ENCODE measurements at regions not wholly inside any gene's neighbourhood (a gene's known extent, or its start where the extent isn't known, plus 50 kb on each side); places are given as distances from the start of the nearest gene placed in this dataset.

DNA sequence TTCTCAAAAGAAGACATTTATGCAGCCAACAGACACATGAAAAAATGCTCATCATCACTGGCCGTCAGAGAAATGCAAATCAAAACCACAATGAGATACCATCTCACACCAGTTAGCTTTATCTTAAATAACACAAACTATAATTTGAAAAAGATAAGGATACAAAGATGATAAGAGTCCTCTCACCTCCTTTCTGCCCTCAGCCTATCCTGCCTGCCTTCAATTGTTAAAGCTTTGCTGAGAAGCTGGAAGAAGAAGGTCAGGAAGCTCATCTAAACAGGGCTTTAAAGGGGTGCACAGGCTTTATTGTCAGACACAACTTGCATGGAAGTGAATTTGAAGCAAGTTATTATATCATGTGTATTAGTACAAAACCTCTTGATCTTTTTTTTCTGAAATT lies 676.3 kb upstream of the GOT2 start:
- Mint-ChIP-seq H3K27ac (no peak overlapping the region), H3K36me3 (ENCODE audit: low read depth) (no peaks in the 10 kb centered on the region), H3K9me3 (peaks cover 7% of the 10 kb centered on the region), H3K27me3 (ENCODE audit: low read depth) (peaks cover 5% of the 10 kb centered on the region), H3K4me3 (no peak overlapping the region), H3K4me1 (peaks cover 5% of the 10 kb centered on the region)
- TF ChIP-seq, protein P1, sequence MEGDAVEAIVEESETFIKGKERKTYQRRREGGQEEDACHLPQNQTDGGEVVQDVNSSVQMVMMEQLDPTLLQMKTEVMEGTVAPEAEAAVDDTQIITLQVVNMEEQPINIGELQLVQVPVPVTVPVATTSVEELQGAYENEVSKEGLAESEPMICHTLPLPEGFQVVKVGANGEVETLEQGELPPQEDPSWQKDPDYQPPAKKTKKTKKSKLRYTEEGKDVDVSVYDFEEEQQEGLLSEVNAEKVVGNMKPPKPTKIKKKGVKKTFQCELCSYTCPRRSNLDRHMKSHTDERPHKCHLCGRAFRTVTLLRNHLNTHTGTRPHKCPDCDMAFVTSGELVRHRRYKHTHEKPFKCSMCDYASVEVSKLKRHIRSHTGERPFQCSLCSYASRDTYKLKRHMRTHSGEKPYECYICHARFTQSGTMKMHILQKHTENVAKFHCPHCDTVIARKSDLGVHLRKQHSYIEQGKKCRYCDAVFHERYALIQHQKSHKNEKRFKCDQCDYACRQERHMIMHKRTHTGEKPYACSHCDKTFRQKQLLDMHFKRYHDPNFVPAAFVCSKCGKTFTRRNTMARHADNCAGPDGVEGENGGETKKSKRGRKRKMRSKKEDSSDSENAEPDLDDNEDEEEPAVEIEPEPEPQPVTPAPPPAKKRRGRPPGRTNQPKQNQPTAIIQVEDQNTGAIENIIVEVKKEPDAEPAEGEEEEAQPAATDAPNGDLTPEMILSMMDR (IDR thresholded peaks at IDR 0.05; ENCODE audit: unreplicated experiment in 3 of 3): no peak

DNA sequence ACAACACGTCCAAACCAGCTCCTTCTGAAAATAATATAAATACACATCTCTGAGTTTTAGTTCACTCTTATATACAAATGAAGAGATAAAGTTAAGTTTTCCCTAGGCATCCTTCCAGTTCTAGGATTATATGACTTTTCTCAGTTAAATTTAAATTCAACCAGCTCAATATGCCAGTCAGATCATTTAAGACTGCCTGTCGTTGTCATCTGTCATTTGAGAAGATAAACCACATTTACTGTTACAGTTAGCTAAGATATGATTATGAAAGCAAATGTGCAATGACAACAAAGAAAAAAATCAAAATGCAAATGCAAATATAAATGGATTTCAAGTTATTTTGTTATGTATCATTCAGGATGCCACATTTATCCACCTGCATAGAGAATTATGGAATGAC lies 671.7 kb upstream of the GOT2 start:
- H3K4me3 Mint-ChIP-seq: no peak overlapping the region
- no peak overlapping the region for H3K27ac Mint-ChIP-seq
- H3K4me1 Mint-ChIP-seq: no peaks in the 10 kb centered on the region
- no peaks in the 10 kb centered on the region for H3K36me3 Mint-ChIP-seq (ENCODE audit: low read depth)
- TF ChIP-seq, protein P1 (IDR thresholded peaks at IDR 0.05; ENCODE audit: unreplicated experiment in 3 of 3): no peak
- peaks cover 3% of the 10 kb centered on the region for H3K27me3 Mint-ChIP-seq (ENCODE audit: low read depth)
- H3K9me3 Mint-ChIP-seq: peaks cover 7% of the 10 kb centered on the region

DNA sequence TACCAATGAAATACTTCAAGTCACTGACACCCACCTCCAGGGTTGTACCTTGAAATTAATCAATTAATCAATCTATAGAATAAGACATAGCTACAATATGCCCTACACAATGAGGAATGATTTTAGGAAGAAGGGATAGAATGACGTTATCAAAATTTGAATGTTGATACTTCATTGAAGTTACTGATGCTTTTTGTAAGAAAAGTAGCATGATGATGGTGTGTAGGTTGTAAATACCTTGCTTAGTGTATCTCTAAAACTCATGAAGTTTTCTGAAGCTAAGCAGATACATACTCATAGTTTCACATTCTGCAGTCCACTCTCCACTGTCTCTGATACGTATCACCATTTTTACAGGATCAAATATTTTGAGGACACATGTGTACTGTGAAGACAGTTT lies 670.4 kb upstream of the GOT2 start:
- H3K27me3 Mint-ChIP-seq (ENCODE audit: low read depth): no peaks in the 10 kb centered on the region
- H3K27ac Mint-ChIP-seq: no peak overlapping the region
- H3K9me3 Mint-ChIP-seq: peaks cover 2% of the 10 kb centered on the region
- TF ChIP-seq, protein P1 (IDR thresholded peaks at IDR 0.05; ENCODE audit: unreplicated experiment in 3 of 3): no peak
- H3K4me3 Mint-ChIP-seq: no peak overlapping the region
- no peaks in the 10 kb centered on the region for H3K36me3 Mint-ChIP-seq (ENCODE audit: low read depth)
- H3K4me1 Mint-ChIP-seq: no peaks in the 10 kb centered on the region

DNA sequence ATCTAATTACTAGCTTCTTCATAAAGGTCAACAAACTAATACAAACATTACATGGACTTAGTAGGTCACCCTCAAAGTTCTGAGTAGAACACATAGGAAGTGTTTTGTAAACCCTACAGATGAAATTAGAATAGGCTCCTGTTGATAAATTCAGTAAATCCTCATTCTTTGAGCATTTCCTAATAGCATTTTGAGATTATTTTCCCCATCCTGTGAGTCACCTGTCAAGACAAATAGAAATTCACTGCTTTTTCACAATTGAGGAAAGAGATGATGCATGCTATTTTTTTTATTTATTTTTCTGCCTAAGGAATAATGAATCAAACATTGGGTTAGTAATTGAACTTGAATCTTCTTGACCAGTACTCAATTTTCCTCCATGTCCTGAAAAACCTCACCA lies 666.7 kb upstream of the GOT2 start:
- no peaks in the 10 kb centered on the region for H3K27me3 Mint-ChIP-seq (ENCODE audit: low read depth)
- TF ChIP-seq, protein P1 (IDR thresholded peaks at IDR 0.05; ENCODE audit: unreplicated experiment in 3 of 3): no peak
- H3K36me3 Mint-ChIP-seq (ENCODE audit: low read depth): no peaks in the 10 kb centered on the region
- H3K9me3 Mint-ChIP-seq: no peaks in the 10 kb centered on the region
- no peaks in the 10 kb centered on the region for H3K4me1 Mint-ChIP-seq
- no peak overlapping the region for H3K4me3 Mint-ChIP-seq
- no peak overlapping the region for H3K27ac Mint-ChIP-seq

DNA sequence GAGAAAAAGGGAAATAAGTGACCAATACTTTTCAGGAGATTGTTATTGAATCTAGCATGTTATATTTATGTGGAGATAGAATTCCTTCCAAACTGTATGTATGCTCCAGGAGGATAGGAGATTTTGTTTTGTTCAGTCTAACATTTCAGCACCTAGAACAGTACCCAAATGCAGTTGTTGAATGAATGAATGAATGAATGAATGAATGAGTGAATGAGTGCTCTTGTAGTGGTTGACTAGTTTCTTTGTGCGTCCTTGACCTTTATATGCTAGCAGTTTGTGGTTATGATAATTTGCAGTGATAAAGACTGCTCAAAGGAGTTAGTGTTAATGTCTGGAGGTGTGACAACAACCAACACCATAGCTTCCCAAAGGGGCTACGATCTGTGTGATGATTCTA lies 663.5 kb upstream of the GOT2 start:
- no peaks in the 10 kb centered on the region for H3K4me1 Mint-ChIP-seq
- H3K36me3 Mint-ChIP-seq (ENCODE audit: low read depth): no peaks in the 10 kb centered on the region
- no peaks in the 10 kb centered on the region for H3K9me3 Mint-ChIP-seq
- TF ChIP-seq, protein P1 (IDR thresholded peaks at IDR 0.05; ENCODE audit: unreplicated experiment in 3 of 3): no peak
- H3K27ac Mint-ChIP-seq: no peak overlapping the region
- no peak overlapping the region for H3K4me3 Mint-ChIP-seq
- no peaks in the 10 kb centered on the region for H3K27me3 Mint-ChIP-seq (ENCODE audit: low read depth)

DNA sequence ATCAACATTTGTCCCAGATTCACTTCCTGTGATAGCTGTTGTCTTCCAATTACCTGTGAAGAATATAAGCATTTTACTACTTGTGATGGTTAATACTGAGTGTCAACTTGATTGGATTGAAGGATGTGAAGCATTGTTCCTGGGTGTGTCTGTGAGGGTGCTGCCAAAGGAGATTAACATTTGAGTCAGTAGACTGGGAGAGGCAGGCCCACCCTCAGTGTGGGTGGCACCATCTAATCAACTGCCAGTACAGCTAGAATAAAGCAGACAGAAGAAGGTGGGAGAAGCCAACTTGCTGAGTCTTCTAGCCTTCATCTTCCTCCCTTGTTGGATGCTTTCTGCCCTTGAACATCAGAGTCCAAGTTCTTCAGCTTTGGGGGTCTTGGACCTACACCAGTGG lies 660.4 kb upstream of the GOT2 start:
- Mint-ChIP-seq H3K27ac (no peak overlapping the region), H3K9me3 (no peaks in the 10 kb centered on the region), H3K36me3 (ENCODE audit: low read depth) (no peaks in the 10 kb centered on the region), H3K4me1 (no peaks in the 10 kb centered on the region), H3K4me3 (no peak overlapping the region), H3K27me3 (ENCODE audit: low read depth) (no peaks in the 10 kb centered on the region)
- TF ChIP-seq, protein P1 (IDR thresholded peaks at IDR 0.05; ENCODE audit: unreplicated experiment in 3 of 3): no peak

Data from nephron (organoid).